Left lung (tissue), 4 donors: ENCODE measurements at regions not wholly inside any gene's neighbourhood (a gene's known extent, or its start where the extent isn't known, plus 50 kb on each side); places are given as distances from the start of the nearest gene placed in this dataset.

Experiments
- ATAC-seq: fragments of 200-7000 bp; cut with Tn5 transposase; one replicate; pipeline ENCODE4 v1.9.1; 2020; ENCODE audit warnings: moderate library complexity
- DNase-seq, 4 donors: peaks; one replicate each; pipeline ENCODE4 v3.0.0-alpha.2; 2013 to 2020
- H3K27ac ChIP-seq, 2 donors: fragments of 200-600 bp; sonication (generic) in 1 of 2; one replicate each; pipeline versions ENCODE4 v1.5.0 to v1.8.0; 2020 to 2021
- H3K27me3 ChIP-seq, 2 donors: fragments of 200-600 bp; sonication (generic) in 1 of 2; one replicate each; pipeline versions ENCODE4 v1.5.0 to v1.8.0; 2020 to 2021
- H3K36me3 ChIP-seq, 2 donors: fragments of 200-600 bp; sonication (generic) in 1 of 2; one replicate each; pipeline versions ENCODE4 v1.5.0 to v1.8.0; 2020 to 2021
- H3K4me1 ChIP-seq, 2 donors: fragments of 200-600 bp; one replicate each; pipeline ENCODE4 v1.8.0; 2021
- H3K4me3 ChIP-seq, 2 donors: fragments of 200-600 bp; sonication (generic) in 1 of 2; one replicate each; pipeline versions ENCODE4 v1.5.0 to v1.8.0; 2020 to 2021; ENCODE audit warnings: mild to moderate bottlenecking in 1 of 2
- H3K9me3 ChIP-seq, 2 donors: fragments of 200-600 bp; sonication (generic) in 1 of 2; one replicate each; pipeline versions ENCODE4 v1.5.0 to v1.8.0; 2020 to 2021
- intact Hi-C, 2 donors: fragments of 100-400 bp; cut with DNase I; formaldehyde crosslinking; loops; one replicate each; pipeline versions ENCODE4 v1.11.2 to v1.14.2; 2022
- TF ChIP-seq, protein P1 (sequence below), 2 donors: fragments of 200-600 bp; sonication (generic) in 1 of 2; IDR thresholded peaks; one replicate each; pipeline versions ENCODE4 v1.5.0 to v1.8.0; 2021; ENCODE audit warnings: antibody characterized with exemption in 2 of 2
- donor health status: DM: no; HTN: yes; CAD: no.
- donor health status: DM: no; HTN: no; CAD: no.

DNA sequence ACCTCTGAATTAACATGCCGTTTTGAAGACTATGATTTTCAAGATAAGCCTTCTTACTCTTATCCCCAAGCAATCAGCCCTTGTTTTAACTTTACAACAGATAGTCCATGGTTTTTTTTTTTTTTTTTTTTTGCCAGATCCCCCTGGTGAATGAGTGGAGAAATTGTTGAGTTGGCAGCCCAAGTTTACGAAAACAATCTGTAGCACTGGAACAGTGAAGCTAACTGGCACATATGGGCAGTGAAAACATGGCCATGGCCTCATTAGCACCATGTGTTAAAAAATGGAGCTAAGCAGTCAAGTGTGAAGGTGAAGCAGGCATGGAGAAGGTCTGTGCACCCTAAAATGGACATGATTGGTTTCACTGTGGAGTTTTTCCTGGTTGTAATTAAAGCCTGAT, 812.1 kb upstream of the MIR17HG start:
- no peaks in the 10 kb centered on the region for H3K27me3 ChIP-seq
- H3K27ac ChIP-seq = no peak overlapping the region
- no peaks in the 10 kb centered on the region for H3K36me3 ChIP-seq
- ATAC-seq = no peak
- no peaks in the 10 kb centered on the region for H3K9me3 ChIP-seq
- no peak overlapping the region for H3K4me3 ChIP-seq
- H3K4me1 ChIP-seq = no peaks in the 10 kb centered on the region
- TF ChIP-seq, protein P1, sequence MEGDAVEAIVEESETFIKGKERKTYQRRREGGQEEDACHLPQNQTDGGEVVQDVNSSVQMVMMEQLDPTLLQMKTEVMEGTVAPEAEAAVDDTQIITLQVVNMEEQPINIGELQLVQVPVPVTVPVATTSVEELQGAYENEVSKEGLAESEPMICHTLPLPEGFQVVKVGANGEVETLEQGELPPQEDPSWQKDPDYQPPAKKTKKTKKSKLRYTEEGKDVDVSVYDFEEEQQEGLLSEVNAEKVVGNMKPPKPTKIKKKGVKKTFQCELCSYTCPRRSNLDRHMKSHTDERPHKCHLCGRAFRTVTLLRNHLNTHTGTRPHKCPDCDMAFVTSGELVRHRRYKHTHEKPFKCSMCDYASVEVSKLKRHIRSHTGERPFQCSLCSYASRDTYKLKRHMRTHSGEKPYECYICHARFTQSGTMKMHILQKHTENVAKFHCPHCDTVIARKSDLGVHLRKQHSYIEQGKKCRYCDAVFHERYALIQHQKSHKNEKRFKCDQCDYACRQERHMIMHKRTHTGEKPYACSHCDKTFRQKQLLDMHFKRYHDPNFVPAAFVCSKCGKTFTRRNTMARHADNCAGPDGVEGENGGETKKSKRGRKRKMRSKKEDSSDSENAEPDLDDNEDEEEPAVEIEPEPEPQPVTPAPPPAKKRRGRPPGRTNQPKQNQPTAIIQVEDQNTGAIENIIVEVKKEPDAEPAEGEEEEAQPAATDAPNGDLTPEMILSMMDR (IDR thresholded peaks at IDR 0.05) = no peak
- intact Hi-C loops = no loop called here
- DNase-seq = no peak

DNA sequence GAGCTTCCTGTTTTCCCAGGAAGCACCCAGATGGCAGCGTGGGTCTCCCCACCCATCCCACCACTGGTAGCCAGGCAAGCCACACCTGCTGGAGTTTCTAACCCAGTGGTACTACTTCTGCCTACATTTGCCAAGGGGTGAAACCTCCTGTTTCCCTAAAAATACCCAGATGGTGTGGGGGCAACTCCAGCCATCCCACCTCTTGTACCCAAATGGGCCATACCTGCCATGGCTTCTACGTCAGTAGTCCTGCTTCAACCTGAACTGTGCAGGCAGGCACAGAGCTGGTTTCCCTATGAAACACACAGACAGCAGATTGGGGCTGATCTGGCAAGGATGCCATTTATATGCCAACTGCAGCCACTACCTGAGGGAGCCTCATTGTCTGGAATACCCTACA, 809.4 kb upstream of the MIR17HG start:
- intact Hi-C loops = no loop called here
- TF ChIP-seq, protein P1 (IDR thresholded peaks at IDR 0.05) = no peak
- no peak overlapping the region for H3K4me3 ChIP-seq

GRCh38 chr13:90541346-90541745, 806.1 kb upstream of the MIR17HG start:
- intact Hi-C loops = no loop called here
- no peaks in the 10 kb centered on the region for H3K4me1 ChIP-seq
- H3K27me3 ChIP-seq = no peaks in the 10 kb centered on the region
- TF ChIP-seq, protein P1 (IDR thresholded peaks at IDR 0.05) = no peak
- DNase-seq (no peak), ATAC-seq (no peak)
- no peak overlapping the region for H3K4me3 ChIP-seq
- H3K9me3 ChIP-seq = peaks cover 0 to 3% of the 10 kb centered on the region in 2 donors
- no peak overlapping the region for H3K27ac ChIP-seq
- no peaks in the 10 kb centered on the region for H3K36me3 ChIP-seq

More for the DNA sequence above, 809.4 kb upstream of the MIR17HG start:
- H3K4me1 ChIP-seq = no peaks in the 10 kb centered on the region
- ATAC-seq = no peak
- no peak for DNase-seq
- no peaks in the 10 kb centered on the region for H3K27me3 ChIP-seq
- H3K9me3 ChIP-seq = no peaks in the 10 kb centered on the region
- no peak overlapping the region for H3K27ac ChIP-seq
- no peaks in the 10 kb centered on the region for H3K36me3 ChIP-seq

DNA sequence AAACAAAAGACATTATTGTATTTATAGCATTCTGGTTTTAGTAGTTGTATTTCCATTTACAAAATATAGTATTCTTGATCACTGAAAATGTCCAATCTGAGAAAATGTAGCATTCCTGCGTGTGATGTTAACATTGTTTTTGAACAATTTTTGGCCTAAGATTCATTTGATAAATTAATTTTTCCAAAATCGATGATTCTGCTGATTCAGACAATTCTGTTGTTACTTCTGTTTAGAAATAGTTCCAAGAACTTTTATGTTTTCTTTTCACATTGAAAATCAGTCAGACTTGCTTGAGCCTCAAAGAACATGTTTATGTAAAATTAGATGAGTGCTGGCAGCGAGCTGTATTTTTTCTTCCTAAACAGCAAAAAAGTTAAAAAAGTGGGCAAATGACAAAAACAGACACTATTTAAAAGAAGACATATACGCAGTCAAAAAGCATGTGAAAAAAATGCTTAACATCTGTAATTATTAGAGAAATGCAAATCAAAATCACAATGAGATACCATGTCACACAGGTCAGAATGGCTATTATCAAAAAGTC, 804.5 kb upstream of the MIR17HG start:
- Histone ChIP-seq H3K4me1 (no peaks in the 10 kb centered on the region), H3K27me3 (no peaks in the 10 kb centered on the region), H3K36me3 (no peaks in the 10 kb centered on the region), H3K4me3 (no peak overlapping the region), H3K27ac (no peak overlapping the region), H3K9me3 (peaks cover 0 to 20% of the 10 kb centered on the region in 2 donors)
- intact Hi-C loops = no loop called here
- no peak for DNase-seq
- no peak for ATAC-seq
- TF ChIP-seq, protein P1 (IDR thresholded peaks at IDR 0.05) = no peak

DNA sequence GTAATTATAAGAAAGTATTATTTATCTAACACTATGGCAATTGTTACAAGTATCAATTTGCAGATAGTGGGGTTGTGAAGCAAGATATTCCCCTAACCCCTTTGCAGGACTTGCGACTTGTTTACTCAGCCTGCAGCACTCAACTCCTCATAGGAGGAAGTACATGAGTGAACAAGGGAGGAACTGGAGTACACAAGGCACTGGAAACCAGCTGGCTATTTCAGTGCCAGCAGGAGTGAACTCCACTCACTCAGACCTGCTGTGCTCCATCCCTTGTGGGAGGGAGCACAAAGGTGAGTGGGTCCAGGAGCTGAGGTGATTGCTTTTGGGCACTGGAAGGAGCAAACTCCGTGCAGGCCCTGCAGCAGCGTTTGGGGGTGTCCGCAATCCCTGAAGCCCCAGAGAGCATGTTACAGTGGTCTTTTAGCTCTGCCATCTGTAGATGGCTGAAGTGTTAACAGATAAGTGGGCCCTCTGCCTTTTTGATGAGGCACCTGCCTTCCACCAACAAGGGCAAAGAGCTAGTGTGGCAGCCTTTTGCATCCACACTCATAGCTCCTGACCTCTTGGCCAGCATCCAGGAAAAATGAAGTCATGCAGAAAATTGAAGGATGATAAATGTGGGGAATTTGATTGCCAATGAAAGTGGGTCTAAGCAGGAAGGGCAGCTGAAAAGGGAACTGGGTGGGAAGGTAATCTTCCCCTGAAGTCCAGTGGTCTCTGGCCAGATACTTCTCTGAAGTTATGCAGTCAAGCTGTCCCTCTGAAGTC, 802.2 kb upstream of the MIR17HG start:
- Histone ChIP-seq H3K36me3 (no peaks in the 10 kb centered on the region), H3K4me3 (no peak overlapping the region), H3K27ac (no peak overlapping the region), H3K9me3 (peaks cover 0 to 28% of the 10 kb centered on the region in 2 donors), H3K4me1 (no peaks in the 10 kb centered on the region), H3K27me3 (no peaks in the 10 kb centered on the region)
- intact Hi-C loops = no loop called here
- TF ChIP-seq, protein P1 (IDR thresholded peaks at IDR 0.05) = no peak
- DNase-seq = no peak
- peak; percentile 73 for ATAC-seq
